ENCODE measurements at regions not wholly inside any gene's neighbourhood (a gene's known extent, or its start where the extent isn't known, plus 50 kb on each side); places are given as distances from the start of the nearest gene placed in this dataset.

DNA sequence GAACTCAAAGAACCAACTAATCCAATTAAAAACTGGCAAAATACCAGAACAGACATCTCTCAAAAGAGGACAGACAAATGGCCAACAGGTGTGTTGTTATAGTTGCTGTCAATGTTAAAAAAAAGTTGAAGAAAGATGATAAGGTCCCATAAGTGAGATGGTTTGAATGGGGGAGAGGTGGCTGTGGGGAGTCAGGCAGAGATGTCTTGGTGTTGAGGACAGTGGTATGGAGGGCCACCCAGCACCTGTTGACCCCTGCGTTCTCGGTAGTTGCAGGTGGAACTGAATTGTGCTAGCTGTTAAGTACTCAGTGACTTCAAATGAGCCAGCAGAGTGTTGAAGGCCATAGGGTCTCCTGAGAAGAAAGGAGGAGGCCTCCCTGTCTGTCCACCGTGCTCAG, 55.9 kb upstream of the PITX1 start:
- H3K27ac Mint-ChIP-seq = no peak overlapping the region
- Histone ChIP-seq H3K18ac (ENCODE audit: insufficient read length, low read depth, low read length) (no peak overlapping the region), H3T11ph (ENCODE audit: low read length) (no peak overlapping the region), H2AK5ac (ENCODE audit: insufficient read length, low read length) (no peak overlapping the region), H2BK20ac (ENCODE audit: low read depth, low read length, poor library complexity, severe bottlenecking) (no peak overlapping the region), H2BK5ac (ENCODE audit: insufficient read length, low read length) (no peak overlapping the region), H3K4me2 (ENCODE audit: insufficient read depth, insufficient read length, low read length) (no peak overlapping the region), H3K23ac (ENCODE audit: insufficient read length, low read depth, low read length) (no peak overlapping the region), H2AFZ (ENCODE audit: low read length) (no peak overlapping the region), H2BK120ac (ENCODE audit: low read depth, low read length, poor library complexity, severe bottlenecking) (no peak overlapping the region), H3K56ac (ENCODE audit: insufficient read length, low read depth, low read length) (no peak overlapping the region), H3K79me2 (ENCODE audit: insufficient read depth, low read length) (no peaks in the 10 kb centered on the region), H3K27me3 (ENCODE audit: insufficient read depth, low read length) (no peaks in the 10 kb centered on the region), H4K5ac (ENCODE audit: insufficient read length, low read depth, low read length) (no peak overlapping the region), H3K9me3 (ENCODE audit: control insufficient read depth, low read depth, low read length) (no peaks in the 10 kb centered on the region), H3K9ac (ENCODE audit: extremely low read depth, insufficient read length, low read length) (no peak overlapping the region), H3K4ac (ENCODE audit: low read depth, low read length) (no peak overlapping the region), H2BK12ac (ENCODE audit: insufficient read length, low read depth, low read length) (no peak overlapping the region), H4K91ac (ENCODE audit: insufficient read length, low read depth, low read length) (no peak overlapping the region), H2BK15ac (ENCODE audit: low read depth, low read length) (no peak overlapping the region), H4K8ac (replicated peaks; ENCODE audit: insufficient read length, low read depth, low read length) (no peak overlapping the region), H3K4me1 (ENCODE audit: insufficient read depth, low read length) (no peaks in the 10 kb centered on the region), H3K14ac (ENCODE audit: insufficient read depth, low read length) (no peak overlapping the region), H3K79me1 (ENCODE audit: insufficient read depth, low read depth, low read length, poor library complexity, severe bottlenecking) (no peaks in the 10 kb centered on the region), H3K23me2 (ENCODE audit: insufficient read length, low read depth, low read length, poor library complexity, severe bottlenecking) (no peaks in the 10 kb centered on the region), H4K20me1 (ENCODE audit: control insufficient read depth, insufficient read depth, insufficient read length) (no peaks in the 10 kb centered on the region), H3K27ac (ENCODE audit: insufficient read length, low read depth, low read length) (no peak overlapping the region)
- no peaks in the 10 kb centered on the region; a peak in 1 of 5 replicates for H3K9me3 Mint-ChIP-seq
- TF ChIP-seq, protein P1, sequence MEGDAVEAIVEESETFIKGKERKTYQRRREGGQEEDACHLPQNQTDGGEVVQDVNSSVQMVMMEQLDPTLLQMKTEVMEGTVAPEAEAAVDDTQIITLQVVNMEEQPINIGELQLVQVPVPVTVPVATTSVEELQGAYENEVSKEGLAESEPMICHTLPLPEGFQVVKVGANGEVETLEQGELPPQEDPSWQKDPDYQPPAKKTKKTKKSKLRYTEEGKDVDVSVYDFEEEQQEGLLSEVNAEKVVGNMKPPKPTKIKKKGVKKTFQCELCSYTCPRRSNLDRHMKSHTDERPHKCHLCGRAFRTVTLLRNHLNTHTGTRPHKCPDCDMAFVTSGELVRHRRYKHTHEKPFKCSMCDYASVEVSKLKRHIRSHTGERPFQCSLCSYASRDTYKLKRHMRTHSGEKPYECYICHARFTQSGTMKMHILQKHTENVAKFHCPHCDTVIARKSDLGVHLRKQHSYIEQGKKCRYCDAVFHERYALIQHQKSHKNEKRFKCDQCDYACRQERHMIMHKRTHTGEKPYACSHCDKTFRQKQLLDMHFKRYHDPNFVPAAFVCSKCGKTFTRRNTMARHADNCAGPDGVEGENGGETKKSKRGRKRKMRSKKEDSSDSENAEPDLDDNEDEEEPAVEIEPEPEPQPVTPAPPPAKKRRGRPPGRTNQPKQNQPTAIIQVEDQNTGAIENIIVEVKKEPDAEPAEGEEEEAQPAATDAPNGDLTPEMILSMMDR (conservative IDR thresholded peaks at IDR 0.05) = no peak
- no peak overlapping the region; a peak in 1 of 5 replicates for H3K4me3 Mint-ChIP-seq
- no peak for DNase-seq
- peaks cover 2 to 5% of the 10 kb centered on the region in 2 experiments; a peak in 2 of 4 replicates for H3K4me1 Mint-ChIP-seq
- no peaks in the 10 kb centered on the region for H3K36me3 Mint-ChIP-seq (ENCODE audit: insufficient read depth in 1 of 3, low read depth in 3 of 3)
- no CpG with 5 or more reads among the region's 3 CpGs for WGBS (ENCODE audit: extremely low coverage, insufficient read length, low lambda C conversion rate)
- peaks cover 77% of the 10 kb centered on the region for H3K27me3 Mint-ChIP-seq (ENCODE audit: low read depth)
